ENCODE measurements at regions not wholly inside any gene's neighbourhood (a gene's known extent, or its start where the extent isn't known, plus 50 kb on each side); places are given as distances from the start of the nearest gene placed in this dataset.

GRCh38 chr7:72493850-72494661, 81.9 kb upstream of the CALN1 start (continued):
- TF ChIP-seq REST (IDR thresholded peaks at IDR 0.05; ENCODE audit: low read depth, low read length) (no peak), SMC3 (IDR thresholded peaks at IDR 0.05; ENCODE audit: borderline replicate concordance, low read length) (peak; percentile 45; the same call in 1 of the 2 replicates), BHLHE40 (IDR thresholded peaks at IDR 0.05; ENCODE audit: borderline replicate concordance in 1 of 2, low read depth in 2 of 2, low read length in 1 of 2) (peak in 1 of 2 experiments; percentile 42; a peak in 1 of 4 replicates), SMARCA5 (IDR thresholded peaks at IDR 0.05) (no peak), CHD2 (IDR thresholded peaks at IDR 0.05; ENCODE audit: borderline replicate concordance, low read depth, low read length) (no peak)

- ChIA-PET RAD21 (ENCODE audit: unreplicated experiment) (interaction anchor here (0.9 kb wide), 1 partner anchor 293 kb away, joined by 4 read pairs; no protein-coding TSS in a partner anchor), CTCF (interaction anchor here (1.2 to 3.3 kb wide), 3 partner anchors 8 to 740 kb away, joined by 3 to 23 read pairs (median 4); no protein-coding TSS in a partner anchor), SMC1A (ENCODE audit: uncharacterized antibody, unreplicated experiment) (no interaction called here), POLR2A (no interaction called here)
- no peak overlapping the region for H3K27ac ChIP-seq (ENCODE audit: control insufficient read depth, insufficient read depth)
- H3K4me3 ChIP-seq = no peak overlapping the region
- DNase-seq (ENCODE audit: low read depth, low spot score) (no peak), ATAC-seq (no peak), FAIRE-seq (no peak)
- no peaks in the 10 kb centered on the region; the same call in 2 of the 3 replicates for H3K9me3 ChIP-seq (replicated peaks; ENCODE audit: control insufficient read depth, insufficient read depth, low read length)
- no peaks in the 10 kb centered on the region for H3K36me3 ChIP-seq (ENCODE audit: control insufficient read depth in 2 of 2, insufficient read depth in 2 of 2, low read length in 1 of 2)
- H3K79me2 ChIP-seq (ENCODE audit: control insufficient read depth, insufficient read depth, low read length) = no peaks in the 10 kb centered on the region
- WGBS (ENCODE audit: insufficient coverage, insufficient replicate concordance, low lambda C conversion rate, missing lambda C conversion rate) = 58% methylated on average over 12 of the region's 12 CpGs
- no peak overlapping the region for H3K9ac ChIP-seq (ENCODE audit: control insufficient read depth, insufficient read depth, low read length)
- no peaks in the 10 kb centered on the region for H4K20me1 ChIP-seq (ENCODE audit: control insufficient read depth, insufficient read depth)
- no peak overlapping the region for H3K4me2 ChIP-seq (ENCODE audit: control insufficient read depth, insufficient read depth)
- H3K4me1 ChIP-seq (ENCODE audit: control insufficient read depth, insufficient read depth, low read length) = 0 out of 2 replicates have a peak, but pooled peaks cover 3% of the 10 kb centered on the region
- in situ Hi-C loops (cut with MboI) = no loop called here
- no peak overlapping the region for H2AFZ ChIP-seq (ENCODE audit: control insufficient read depth, low read depth, low read length)
- H3K27me3 ChIP-seq (replicated peaks in 1 of 2; ENCODE audit: control insufficient read depth in 2 of 2, insufficient read depth in 2 of 2, low read length in 1 of 2) = no peaks in the 10 kb centered on the region
- no TSS peak for BruUV-seq (replicated peaks)
- intact Hi-C loops (cut with micrococcal nuclease; ENCODE audit: unreplicated experiment) = loop anchor here (5.0 to 10.0 kb wide), 2 partner anchors 50 to 292 kb away; no protein-coding TSS in a partner anchor
- TF ChIP-seq CHD2 (IDR thresholded peaks at IDR 0.05; ENCODE audit: borderline replicate concordance, low read depth, low read length) = no peak
- no peak for TF ChIP-seq CBFB (IDR thresholded peaks at IDR 0.05; ENCODE audit: low read depth)
- no peak for TF ChIP-seq CEBPZ (IDR thresholded peaks at IDR 0.05; ENCODE audit: low read depth, low read length)
- TF ChIP-seq MYC (IDR thresholded peaks at IDR 0.05; ENCODE audit: insufficient read depth, insufficient read length, insufficient replicate concordance, low read length, severe bottlenecking) = no peak
- TF ChIP-seq USF2 (IDR thresholded peaks at IDR 0.05; ENCODE audit: borderline replicate concordance, low read depth, low read length) = no peak
- TF ChIP-seq DPF2 (IDR thresholded peaks at IDR 0.05) = no peak
- TF ChIP-seq STAT3 (IDR thresholded peaks at IDR 0.05; ENCODE audit: low read depth, low read length) = no peak
- no peak for TF ChIP-seq IKZF1 (conservative IDR thresholded peaks at IDR 0.05)
These were observed 80.4 kb upstream of the CALN1 start for GRCh38 chr7:72492461-72493065.
